NAMALWA (cell line): ENCODE measurements at regions not wholly inside any gene's neighbourhood (a gene's known extent, or its start where the extent isn't known, plus 50 kb on each side); places are given as distances from the start of the nearest gene placed in this dataset.

Experiments
- DNase-seq: peaks from one replicate; pipeline ENCODE4 v3.0.0-alpha.2; 2015; ENCODE audit warnings: low spot score

GRCh38 chr11:44493930-44494329 is 71.5 kb upstream of the CD82 start:
- DNase-seq: no peak

GRCh38 chr11:44494785-44495184 is 70.7 kb upstream of the CD82 start:
- no peak for DNase-seq

DNA sequence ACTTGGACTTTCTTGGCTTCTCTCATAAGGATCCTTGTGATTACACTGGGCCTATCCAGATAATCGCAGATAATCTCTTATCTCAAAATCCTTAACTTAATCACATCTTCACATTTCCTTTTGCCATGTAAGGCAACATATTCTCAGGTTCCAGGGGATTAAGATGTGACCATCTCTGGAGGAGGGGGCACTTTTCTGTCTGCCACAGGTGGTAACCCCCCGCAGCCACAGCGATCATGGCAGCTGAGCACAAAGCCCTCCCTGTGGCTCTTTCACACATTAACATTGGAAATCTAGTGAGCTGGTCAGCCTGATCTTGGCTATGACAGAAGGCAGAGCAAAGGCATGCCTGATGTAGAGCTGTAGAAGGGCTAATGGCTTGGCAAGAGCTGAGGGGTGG is 69.1 kb upstream of the CD82 start:
- DNase-seq: no peak

DNA sequence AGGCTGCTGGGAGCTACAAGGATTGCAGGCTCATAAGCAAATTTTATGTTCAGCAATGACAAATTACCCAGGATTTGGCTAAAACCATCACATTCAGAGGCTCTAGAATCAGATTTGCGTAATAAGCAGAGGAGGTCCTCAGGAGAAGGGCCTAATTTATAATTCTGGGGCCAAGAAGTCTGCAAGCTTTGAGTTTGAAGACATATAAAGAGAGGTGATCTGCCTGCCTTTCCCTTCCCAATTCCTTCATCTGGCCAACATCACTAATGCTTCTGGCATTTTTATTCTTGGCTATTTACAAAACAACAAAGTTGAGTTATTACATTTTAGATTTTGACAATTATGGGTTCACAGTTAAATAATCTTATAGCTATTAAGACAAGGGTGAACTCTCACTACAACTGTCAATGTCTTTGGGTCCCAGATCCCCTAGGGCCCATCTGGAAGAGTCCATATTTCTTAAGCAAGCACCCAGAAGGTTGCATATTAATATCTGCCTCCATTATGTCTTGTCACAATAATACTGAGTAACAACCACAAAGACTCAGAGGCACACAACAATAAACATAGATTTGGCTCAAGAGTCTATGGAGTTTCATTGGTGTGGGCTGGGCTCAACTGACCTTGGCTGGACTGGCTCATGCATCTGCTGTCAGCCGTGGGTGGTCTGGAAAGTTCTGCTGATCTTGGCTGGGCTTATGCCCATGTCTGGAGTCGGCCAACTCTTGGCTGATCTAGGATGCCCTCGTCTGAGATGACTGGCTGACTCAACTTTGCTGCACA is 67.2 kb upstream of the CD82 start:
- DNase-seq: no peak

- no peak for DNase-seq
Measured at GRCh38 chr11:44502506-44502905, 63.0 kb upstream of the CD82 start.

GRCh38 chr11:44505581-44506054 is 59.8 kb upstream of the CD82 start:
- no peak for DNase-seq

DNA sequence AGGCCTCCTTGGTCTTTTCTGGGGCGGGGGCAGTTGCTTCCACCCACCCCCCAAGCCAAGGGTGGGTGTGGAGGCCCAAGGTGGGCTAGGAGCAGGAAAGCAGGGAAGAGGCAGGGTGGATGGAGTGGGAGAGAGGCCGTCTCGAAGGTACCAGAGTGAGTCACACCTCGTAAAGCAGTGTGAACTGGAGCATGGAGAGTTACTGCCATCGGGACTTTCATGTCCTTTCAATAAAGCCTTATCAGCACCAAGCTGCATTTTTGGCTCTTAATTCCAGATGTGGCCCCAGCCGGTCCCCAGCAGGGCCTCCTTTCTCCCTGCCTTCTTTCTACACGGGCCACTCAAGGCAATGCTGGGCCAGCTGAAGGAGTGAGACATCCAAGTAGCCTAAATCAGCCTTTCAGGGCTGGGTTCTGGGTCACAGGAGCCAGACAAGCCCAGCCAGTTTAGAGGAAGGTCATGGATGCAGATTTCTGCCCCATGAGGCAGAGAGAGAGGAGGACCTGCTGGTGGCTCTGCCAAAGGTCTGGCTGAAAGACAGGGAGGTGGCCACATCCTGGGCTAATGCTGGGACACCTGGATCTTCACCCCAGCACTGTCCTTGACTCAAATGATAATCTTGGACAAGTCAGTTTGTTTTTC is 59.0 kb upstream of the CD82 start:
- DNase-seq: no peak

DNA sequence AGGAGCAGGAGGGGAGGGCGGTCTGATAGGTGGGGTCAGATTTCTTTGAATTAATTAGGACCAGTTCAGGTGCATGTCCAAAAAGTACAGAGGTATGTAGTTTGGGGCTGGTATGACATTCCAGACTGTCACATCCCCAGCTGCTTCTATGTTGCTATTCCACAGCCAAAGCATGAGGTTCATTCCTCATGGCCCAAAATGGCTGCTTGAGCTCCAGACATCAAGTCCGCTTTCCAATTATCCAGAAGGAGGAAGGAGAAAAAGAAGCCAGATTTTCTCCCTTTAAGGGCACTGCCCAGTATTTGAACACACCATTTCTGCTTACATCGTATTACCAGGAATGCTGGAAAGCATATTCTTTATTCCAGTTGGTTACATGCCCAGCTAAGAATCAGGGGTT is 58.0 kb upstream of the CD82 start:
- no peak for DNase-seq

GRCh38 chr11:44507896-44508445 is 57.5 kb upstream of the CD82 start:
- DNase-seq: no peak

DNA sequence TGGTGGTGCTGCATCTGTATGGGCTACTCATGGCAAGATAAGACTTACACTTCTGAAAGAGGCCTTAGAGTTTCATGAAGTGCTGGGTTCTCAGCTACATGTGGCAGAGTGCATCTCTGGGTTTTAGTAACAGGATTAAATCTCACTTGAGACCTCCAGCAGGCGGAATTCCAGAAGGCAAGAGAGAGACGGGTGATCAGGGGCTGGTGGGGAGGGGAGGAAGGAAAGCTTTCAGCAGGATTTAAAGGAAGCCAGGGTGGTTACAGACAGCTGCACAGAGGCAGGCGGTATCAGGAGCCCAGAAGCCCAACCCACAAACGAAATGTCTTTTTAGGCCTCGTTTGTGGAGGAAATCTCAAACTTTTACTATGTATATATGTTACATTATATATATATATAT is 56.2 kb upstream of the CD82 start:
- DNase-seq: no peak

DNA sequence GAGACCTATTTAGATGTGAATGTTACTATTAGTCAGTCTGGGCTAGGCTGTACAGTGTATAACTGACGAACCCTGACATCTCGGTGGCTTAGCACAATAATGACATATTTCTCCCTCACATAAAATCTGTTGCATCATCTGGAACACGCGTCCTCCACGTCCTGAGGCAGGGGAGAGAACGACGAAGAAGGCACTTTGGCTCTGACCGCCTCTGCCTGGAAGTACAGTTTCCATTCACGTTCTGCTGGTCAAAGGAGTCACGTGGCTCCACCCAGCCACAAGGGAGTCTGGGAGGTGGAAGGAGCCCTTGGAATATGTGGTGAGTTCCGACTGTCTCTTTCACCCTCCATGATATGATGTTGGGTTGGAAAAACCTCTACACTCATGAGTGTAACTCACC is 55.1 kb upstream of the CD82 start:
- no peak for DNase-seq

GRCh38 chr11:44512818-44513217 is 52.6 kb upstream of the CD82 start:
- DNase-seq: no peak

GRCh38 chr11:44515048-44515447 is 50.4 kb upstream of the CD82 start:
- DNase-seq: no peak
